ENCODE measurements at regions not wholly inside any gene's neighbourhood (a gene's known extent, or its start where the extent isn't known, plus 50 kb on each side); places are given as distances from the start of the nearest gene placed in this dataset.

DNA sequence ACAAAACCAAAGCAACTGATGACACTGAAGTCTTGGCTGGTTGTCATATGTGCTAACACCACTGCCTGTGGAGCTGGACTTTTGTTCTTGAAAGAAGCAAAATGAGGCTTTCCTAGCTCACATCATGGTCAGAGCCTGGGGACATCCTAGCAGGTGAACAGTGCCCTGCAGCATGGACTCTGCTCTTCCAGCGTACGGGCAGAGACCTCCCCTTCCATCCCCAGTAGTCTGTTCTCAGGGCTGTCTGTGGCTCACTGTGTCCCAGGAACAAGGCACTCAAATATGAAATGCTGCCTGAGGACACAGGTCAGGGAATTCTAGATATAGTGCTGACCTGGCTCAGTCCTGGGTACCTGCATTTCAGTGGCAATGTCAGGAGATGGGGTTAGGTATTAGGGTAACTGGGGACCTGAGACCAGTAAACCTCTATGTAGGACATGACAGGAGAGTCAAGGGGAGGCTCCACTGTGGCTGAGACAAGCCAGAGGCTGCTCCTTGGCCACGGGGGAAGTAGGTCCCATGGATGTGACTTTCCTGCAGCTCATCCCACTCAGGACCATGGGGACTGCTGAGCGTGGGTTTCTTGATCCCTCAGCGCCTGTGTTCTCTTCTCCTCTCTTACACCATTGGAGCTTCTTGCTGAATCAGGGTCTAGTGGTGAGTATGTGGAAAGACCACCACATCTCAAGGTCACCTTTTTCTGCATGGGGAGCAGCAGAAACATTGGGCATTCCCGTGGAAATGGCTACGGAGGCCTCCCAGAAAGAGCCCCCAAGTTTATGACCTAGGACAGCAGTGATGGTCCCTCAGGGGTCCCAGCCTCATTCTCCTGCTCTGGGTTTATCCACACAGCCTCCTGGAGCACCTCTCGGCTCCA, 80.1 kb downstream of the ZNF280B start:
- no peak overlapping the region for H3K27ac ChIP-seq (ENCODE audit: low read depth, low read length)
- TF ChIP-seq, protein P1, sequence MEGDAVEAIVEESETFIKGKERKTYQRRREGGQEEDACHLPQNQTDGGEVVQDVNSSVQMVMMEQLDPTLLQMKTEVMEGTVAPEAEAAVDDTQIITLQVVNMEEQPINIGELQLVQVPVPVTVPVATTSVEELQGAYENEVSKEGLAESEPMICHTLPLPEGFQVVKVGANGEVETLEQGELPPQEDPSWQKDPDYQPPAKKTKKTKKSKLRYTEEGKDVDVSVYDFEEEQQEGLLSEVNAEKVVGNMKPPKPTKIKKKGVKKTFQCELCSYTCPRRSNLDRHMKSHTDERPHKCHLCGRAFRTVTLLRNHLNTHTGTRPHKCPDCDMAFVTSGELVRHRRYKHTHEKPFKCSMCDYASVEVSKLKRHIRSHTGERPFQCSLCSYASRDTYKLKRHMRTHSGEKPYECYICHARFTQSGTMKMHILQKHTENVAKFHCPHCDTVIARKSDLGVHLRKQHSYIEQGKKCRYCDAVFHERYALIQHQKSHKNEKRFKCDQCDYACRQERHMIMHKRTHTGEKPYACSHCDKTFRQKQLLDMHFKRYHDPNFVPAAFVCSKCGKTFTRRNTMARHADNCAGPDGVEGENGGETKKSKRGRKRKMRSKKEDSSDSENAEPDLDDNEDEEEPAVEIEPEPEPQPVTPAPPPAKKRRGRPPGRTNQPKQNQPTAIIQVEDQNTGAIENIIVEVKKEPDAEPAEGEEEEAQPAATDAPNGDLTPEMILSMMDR (IDR thresholded peaks at IDR 0.05; ENCODE audit: low read depth, low read length), result no peak
- POLR2A ChIA-PET, result no interaction called here
- no peaks in the 10 kb centered on the region for H3K9me3 ChIP-seq (ENCODE audit: control insufficient read depth, insufficient read depth, low read length)
- DNase-seq (ENCODE audit: low read depth, low spot score), result no peak
- CTCF ChIA-PET, result interaction anchor here (1.6 kb wide), 1 partner anchor 9 kb away, joined by 3 read pairs; no protein-coding TSS in a partner anchor
- H3K4me3 ChIP-seq (ENCODE audit: low read depth, low read length), result no peak overlapping the region
- peaks cover 14% of the 10 kb centered on the region for H3K27me3 ChIP-seq (ENCODE audit: control insufficient read depth, insufficient read depth, low read length)

DNA sequence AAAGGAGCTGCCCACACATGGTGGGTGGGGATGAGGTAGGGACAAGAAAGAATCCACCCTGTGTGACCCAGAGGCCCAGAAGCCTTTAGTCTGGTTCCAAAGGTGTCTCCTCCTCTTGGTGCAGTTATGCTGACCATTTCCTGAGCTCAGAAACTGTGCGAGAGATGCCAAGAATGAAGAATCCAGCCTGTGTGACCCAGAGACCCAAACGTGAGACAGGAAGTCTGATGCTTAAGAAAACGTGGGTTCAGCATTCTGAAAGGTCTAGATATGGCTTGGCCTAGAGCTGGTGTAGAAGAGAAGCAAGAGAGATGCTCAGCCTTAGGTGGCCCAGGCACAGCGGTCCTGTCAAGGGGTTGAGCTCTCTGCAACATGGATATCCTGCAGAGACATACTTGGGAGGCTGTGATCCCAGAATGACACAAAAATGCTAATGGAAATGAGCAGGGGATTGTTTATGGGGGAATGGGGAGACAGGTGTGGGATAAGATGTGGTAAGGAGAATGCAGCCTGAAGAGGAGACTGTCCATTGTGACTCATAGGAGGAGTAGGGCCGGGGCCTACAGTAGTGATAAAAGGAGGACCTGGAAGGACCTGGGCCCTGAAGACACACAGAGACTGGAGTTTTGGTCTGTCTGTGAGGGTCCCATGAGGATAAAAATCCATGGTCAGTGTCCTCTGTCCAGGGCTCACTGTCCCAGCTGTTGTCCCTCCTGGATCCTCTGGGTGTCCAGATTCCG, 79.0 kb downstream of the ZNF280B start:
- no peak for DNase-seq (ENCODE audit: low read depth, low spot score)

DNA sequence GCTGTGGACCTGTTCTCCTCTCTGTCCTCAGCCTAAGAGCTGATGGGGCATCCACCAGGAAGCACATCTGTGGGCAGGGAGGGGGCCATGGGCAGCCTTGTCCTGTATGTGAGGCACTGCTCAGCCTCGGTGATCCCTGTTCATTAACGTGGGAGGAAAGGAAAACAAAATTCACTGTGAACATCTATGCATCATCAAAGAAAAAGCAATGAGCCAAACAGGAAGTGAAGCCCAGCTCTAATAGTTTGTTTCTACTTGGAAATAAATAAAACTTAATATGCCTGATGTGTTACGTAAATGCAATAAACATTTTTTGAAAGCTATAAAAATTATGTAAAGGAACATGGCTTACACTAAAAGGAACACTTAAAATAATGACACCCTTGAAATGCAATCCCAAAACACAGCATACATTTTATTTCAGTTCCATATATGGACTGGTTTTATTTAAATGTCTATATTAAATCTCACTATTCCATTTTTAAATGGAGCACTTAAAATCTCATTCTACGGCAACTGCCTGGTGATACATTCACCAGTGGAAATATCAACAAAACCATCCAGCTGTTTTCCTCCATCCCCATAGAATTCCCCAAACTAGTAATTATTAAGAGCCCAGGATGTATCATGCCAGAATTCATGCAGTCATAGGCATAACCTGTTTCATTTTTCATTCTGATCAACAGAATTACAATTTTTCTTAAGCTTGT, 78.3 kb downstream of the ZNF280B start:
- TF ChIP-seq, protein P1 (IDR thresholded peaks at IDR 0.05; ENCODE audit: low read depth, low read length), result no peak
- ChIA-PET CTCF (interaction anchor here (0.6 to 3.7 kb wide), 13 partner anchors 8 to 222 kb away, joined by 3 to 39 read pairs (median 4); no protein-coding TSS in a partner anchor), POLR2A (no interaction called here)
- DNase-seq (ENCODE audit: low read depth, low spot score), result no peak
- H3K27me3 ChIP-seq (ENCODE audit: control insufficient read depth, insufficient read depth, low read length), result peaks cover 17% of the 10 kb centered on the region
- no peaks in the 10 kb centered on the region for H3K9me3 ChIP-seq (ENCODE audit: control insufficient read depth, insufficient read depth, low read length)
- no peak overlapping the region for H3K27ac ChIP-seq (ENCODE audit: low read depth, low read length)
- H3K4me3 ChIP-seq (ENCODE audit: low read depth, low read length), result no peak overlapping the region

More for the DNA sequence above, 79.0 kb downstream of the ZNF280B start:
- no peak overlapping the region for H3K4me3 ChIP-seq (ENCODE audit: low read depth, low read length)
- ChIA-PET CTCF (interaction anchor here (1.0 to 3.7 kb wide), 5 partner anchors 8 to 35 kb away, joined by 3 to 39 read pairs (median 5); no protein-coding TSS in a partner anchor), POLR2A (no interaction called here)
- no peaks in the 10 kb centered on the region for H3K9me3 ChIP-seq (ENCODE audit: control insufficient read depth, insufficient read depth, low read length)
- TF ChIP-seq, protein P1 (IDR thresholded peaks at IDR 0.05; ENCODE audit: low read depth, low read length), result no peak
- no peak overlapping the region for H3K27ac ChIP-seq (ENCODE audit: low read depth, low read length)
- H3K27me3 ChIP-seq (ENCODE audit: control insufficient read depth, insufficient read depth, low read length), result peaks cover 14% of the 10 kb centered on the region

DNA sequence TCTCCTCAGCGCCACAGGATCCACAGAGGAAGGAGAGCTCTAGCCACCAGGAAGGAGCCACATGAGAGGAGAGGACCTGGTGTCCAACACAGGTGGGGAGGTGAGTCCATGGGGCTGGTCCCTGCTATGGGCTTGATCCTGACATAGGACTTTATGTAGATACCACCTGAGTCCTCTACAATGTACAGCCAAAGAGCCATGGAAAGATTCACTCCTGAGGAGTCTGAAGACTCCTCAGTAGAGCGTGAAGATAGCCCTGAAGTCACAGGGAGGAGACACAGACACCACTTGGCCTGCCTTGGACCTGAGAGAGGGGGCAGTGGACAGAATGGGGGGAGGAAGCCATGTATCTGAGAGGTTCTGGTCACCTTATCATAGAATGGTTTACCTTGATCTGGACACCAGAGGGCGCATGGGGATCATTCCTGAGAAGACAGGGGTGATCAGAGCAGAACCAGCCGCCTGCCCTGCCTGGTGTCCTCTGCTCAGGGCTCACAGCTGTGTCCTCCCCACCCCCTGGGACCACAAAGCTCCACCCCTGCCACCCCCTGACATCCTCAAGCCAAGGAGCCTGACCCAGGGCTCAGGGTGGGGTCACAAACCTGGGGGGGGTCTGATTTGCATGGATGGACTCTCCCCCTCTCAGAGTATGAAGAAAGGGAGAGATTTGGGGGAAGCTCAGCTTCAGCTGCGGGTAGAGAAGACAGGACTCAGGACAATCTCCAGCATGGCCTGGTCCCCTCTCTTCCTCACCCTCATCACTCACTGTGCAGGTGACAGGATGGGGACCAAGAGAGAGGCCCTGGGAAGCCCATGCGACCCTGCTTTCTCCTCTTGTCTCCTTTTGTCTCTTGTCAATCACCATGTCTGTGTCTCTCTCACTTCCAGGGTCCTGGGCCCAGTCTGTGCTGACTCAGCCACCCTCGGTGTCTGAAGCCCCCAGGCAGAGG, 77.0 kb downstream of the ZNF280B start:
- CTCF ChIA-PET, result interaction anchor here (0.6 to 3.7 kb wide), 11 partner anchors 10 to 954 kb away, joined by 3 to 39 read pairs (median 3); no protein-coding TSS in a partner anchor
- POLR2A ChIA-PET, result no interaction called here
- Histone ChIP-seq H3K27me3 (ENCODE audit: control insufficient read depth, insufficient read depth, low read length) (peaks cover 17% of the 10 kb centered on the region), H3K27ac (ENCODE audit: low read depth, low read length) (no peak overlapping the region), H3K9me3 (ENCODE audit: control insufficient read depth, insufficient read depth, low read length) (no peaks in the 10 kb centered on the region), H3K4me3 (ENCODE audit: low read depth, low read length) (no peak overlapping the region)
- peak; percentile 6 for DNase-seq (ENCODE audit: low read depth, low spot score)
- TF ChIP-seq, protein P1 (IDR thresholded peaks at IDR 0.05; ENCODE audit: low read depth, low read length), result peak; percentile 72
